ENCODE measurements at regions not wholly inside any gene's neighbourhood (a gene's known extent, or its start where the extent isn't known, plus 50 kb on each side); places are given as distances from the start of the nearest gene placed in this dataset.

- Mint-ChIP-seq H3K27me3 (peaks cover 85% of the 10 kb centered on the region), H3K4me3 (no peak overlapping the region)
- no peak for ATAC-seq
Measured at GRCh38 chr6:148199584-148199983, 143.1 kb upstream of the SASH1 start.

GRCh38 chr6:148200293-148200692 is 142.3 kb upstream of the SASH1 start:
- no peak overlapping the region for H3K27ac Mint-ChIP-seq
- peaks cover 23% of the 10 kb centered on the region for H3K4me1 Mint-ChIP-seq
- H3K9me3 Mint-ChIP-seq: peaks cover 0 to 7% of the 10 kb centered on the region in 2 donors
- H3K4me3 Mint-ChIP-seq: no peak overlapping the region
- DNase-seq (no peak), ATAC-seq (no peak)
- H3K27me3 Mint-ChIP-seq: peaks cover 87% of the 10 kb centered on the region

More at GRCh38 chr6:148199584-148199983, 143.1 kb upstream of the SASH1 start:
- Mint-ChIP-seq H3K4me1 (peaks cover 16% of the 10 kb centered on the region), H3K27ac (no peak overlapping the region), H3K9me3 (peaks cover 0 to 7% of the 10 kb centered on the region in 2 donors)
- no peak for DNase-seq

- no peak for ATAC-seq
- DNase-seq: no peak
- H3K4me3 Mint-ChIP-seq: no peak overlapping the region
- H3K4me1 Mint-ChIP-seq: peaks cover 28% of the 10 kb centered on the region
- H3K9me3 Mint-ChIP-seq: peaks cover 0 to 7% of the 10 kb centered on the region in 2 donors
- no peak overlapping the region for H3K27ac Mint-ChIP-seq
- H3K27me3 Mint-ChIP-seq: peaks cover 87% of the 10 kb centered on the region
Measured at GRCh38 chr6:148200781-148201180, 141.9 kb upstream of the SASH1 start.

- Mint-ChIP-seq H3K9me3 (no peaks in the 10 kb centered on the region), H3K4me1 (peaks cover 29% of the 10 kb centered on the region), H3K4me3 (no peak overlapping the region), H3K27ac (peak overlapping the region in 1 of 2 donors; percentile 95), H3K27me3 (peaks cover 83% of the 10 kb centered on the region)
- ATAC-seq: peak; percentile 54
- DNase-seq: peak in 1 of 2 donors; percentile 5
Measured at GRCh38 chr6:148203281-148203925, 139.2 kb upstream of the SASH1 start.

GRCh38 chr6:148203970-148204369 is 138.7 kb upstream of the SASH1 start:
- DNase-seq: peak; percentile 70 to 87
- Mint-ChIP-seq H3K27me3 (peaks cover 81% of the 10 kb centered on the region), H3K27ac (peak overlapping the region; percentile 80 to 95), H3K9me3 (no peaks in the 10 kb centered on the region), H3K4me3 (no peak overlapping the region), H3K4me1 (peaks cover 29% of the 10 kb centered on the region)
- ATAC-seq: peak; percentile 93

GRCh38 chr6:148208298-148208697 is 134.3 kb upstream of the SASH1 start:
- no peak for ATAC-seq
- DNase-seq: no peak
- H3K4me1 Mint-ChIP-seq: peaks cover 25% of the 10 kb centered on the region
- no peak overlapping the region for H3K4me3 Mint-ChIP-seq
- H3K27ac Mint-ChIP-seq: no peak overlapping the region
- H3K9me3 Mint-ChIP-seq: no peaks in the 10 kb centered on the region
- peaks cover 78% of the 10 kb centered on the region for H3K27me3 Mint-ChIP-seq

- no peak for ATAC-seq
- Mint-ChIP-seq H3K4me1 (no peaks in the 10 kb centered on the region), H3K9me3 (no peaks in the 10 kb centered on the region), H3K27ac (no peak overlapping the region), H3K4me3 (no peak overlapping the region), H3K27me3 (peaks cover 80% of the 10 kb centered on the region)
- no peak for DNase-seq
Measured at GRCh38 chr6:148211777-148212324, 130.8 kb upstream of the SASH1 start.

GRCh38 chr6:148212366-148212765 is 130.3 kb upstream of the SASH1 start:
- H3K27ac Mint-ChIP-seq: no peak overlapping the region
- peaks cover 80% of the 10 kb centered on the region for H3K27me3 Mint-ChIP-seq
- no peak overlapping the region for H3K4me3 Mint-ChIP-seq
- no peaks in the 10 kb centered on the region for H3K4me1 Mint-ChIP-seq
- H3K9me3 Mint-ChIP-seq: no peaks in the 10 kb centered on the region
- ATAC-seq: no peak
- DNase-seq: no peak

- no peak for DNase-seq
- H3K9me3 Mint-ChIP-seq: no peaks in the 10 kb centered on the region
- H3K27me3 Mint-ChIP-seq: peaks cover 79% of the 10 kb centered on the region
- H3K4me3 Mint-ChIP-seq: no peak overlapping the region
- no peaks in the 10 kb centered on the region for H3K4me1 Mint-ChIP-seq
- no peak overlapping the region for H3K27ac Mint-ChIP-seq
- ATAC-seq: no peak
Measured at GRCh38 chr6:148213366-148213765, 129.3 kb upstream of the SASH1 start.

- Mint-ChIP-seq H3K27ac (no peak overlapping the region), H3K27me3 (peaks cover 83% of the 10 kb centered on the region), H3K4me1 (no peaks in the 10 kb centered on the region), H3K4me3 (no peak overlapping the region), H3K9me3 (no peaks in the 10 kb centered on the region)
- no peak for DNase-seq
- ATAC-seq: no peak
Measured at GRCh38 chr6:148214667-148215066, 128.0 kb upstream of the SASH1 start.

- Mint-ChIP-seq H3K27me3 (peaks cover 85% of the 10 kb centered on the region), H3K4me3 (no peak overlapping the region), H3K4me1 (no peaks in the 10 kb centered on the region), H3K27ac (no peak overlapping the region), H3K9me3 (no peaks in the 10 kb centered on the region)
- ATAC-seq (no peak), DNase-seq (no peak)
Measured at GRCh38 chr6:148217051-148217450, 125.6 kb upstream of the SASH1 start.

- Mint-ChIP-seq H3K4me1 (no peaks in the 10 kb centered on the region), H3K27me3 (peaks cover 78% of the 10 kb centered on the region), H3K4me3 (no peak overlapping the region), H3K27ac (no peak overlapping the region), H3K9me3 (no peaks in the 10 kb centered on the region)
- ATAC-seq (no peak), DNase-seq (no peak)
Measured at GRCh38 chr6:148217921-148218320, 124.7 kb upstream of the SASH1 start.

- Mint-ChIP-seq H3K27ac (no peak overlapping the region), H3K4me3 (no peak overlapping the region), H3K4me1 (no peaks in the 10 kb centered on the region), H3K27me3 (peaks cover 71% of the 10 kb centered on the region), H3K9me3 (no peaks in the 10 kb centered on the region)
- no peak for ATAC-seq
- DNase-seq: no peak
Measured at GRCh38 chr6:148218542-148219258, 123.9 kb upstream of the SASH1 start.

GRCh38 chr6:148221196-148221979 is 121.2 kb upstream of the SASH1 start:
- Mint-ChIP-seq H3K27ac (no peak overlapping the region), H3K4me1 (no peaks in the 10 kb centered on the region), H3K9me3 (no peaks in the 10 kb centered on the region), H3K27me3 (peaks cover 54% of the 10 kb centered on the region), H3K4me3 (no peak overlapping the region)
- no peak for DNase-seq
- ATAC-seq: no peak

GRCh38 chr6:148222376-148222775 is 120.3 kb upstream of the SASH1 start:
- Mint-ChIP-seq H3K4me3 (no peak overlapping the region), H3K4me1 (no peaks in the 10 kb centered on the region), H3K27me3 (peaks cover 52% of the 10 kb centered on the region), H3K27ac (no peak overlapping the region), H3K9me3 (no peaks in the 10 kb centered on the region)
- no peak for ATAC-seq
- no peak for DNase-seq

- Mint-ChIP-seq H3K4me3 (no peak overlapping the region), H3K27me3 (peaks cover 49% of the 10 kb centered on the region), H3K4me1 (no peaks in the 10 kb centered on the region), H3K27ac (no peak overlapping the region), H3K9me3 (no peaks in the 10 kb centered on the region)
- no peak for DNase-seq
- ATAC-seq: no peak
Measured at GRCh38 chr6:148222846-148223245, 119.8 kb upstream of the SASH1 start.
